Glutamatergic neuron (in vitro differentiated cells): ENCODE measurements at regions not wholly inside any gene's neighbourhood (a gene's known extent, or its start where the extent isn't known, plus 50 kb on each side); places are given as distances from the start of the nearest gene placed in this dataset.

Experiments
- DNase-seq: peaks from one replicate; pipeline ENCODE4 v3.0.0; 2022
- H3K27ac Mint-ChIP-seq: one replicate; pipeline ENCODE4 v1.8.0; 2020; ENCODE audit warnings: mild to moderate bottlenecking, mixed read lengths, inconsistent platforms; ENCODE audit not compliant: unreplicated experiment
- H3K27me3 Mint-ChIP-seq: one replicate; pipeline ENCODE4 v1.8.0; 2020; ENCODE audit warnings: mild to moderate bottlenecking, moderate library complexity, mixed read lengths, inconsistent platforms; ENCODE audit not compliant: unreplicated experiment
- H3K36me3 Mint-ChIP-seq: one replicate; pipeline ENCODE4 v1.8.0; 2020; ENCODE audit warnings: mild to moderate bottlenecking, mixed read lengths, inconsistent platforms; ENCODE audit not compliant: unreplicated experiment
- H3K4me1 Mint-ChIP-seq: one replicate; pipeline ENCODE4 v1.8.0; 2020; ENCODE audit warnings: mild to moderate bottlenecking, low read depth, mixed read lengths, inconsistent platforms; ENCODE audit not compliant: unreplicated experiment
- H3K4me3 Mint-ChIP-seq: one replicate; pipeline ENCODE4 v1.8.0; 2020; ENCODE audit warnings: mild to moderate bottlenecking, mixed read lengths, inconsistent platforms; ENCODE audit not compliant: unreplicated experiment
- H3K9me3 Mint-ChIP-seq: one replicate; pipeline ENCODE4 v1.8.0; 2020; ENCODE audit warnings: mild to moderate bottlenecking, moderate library complexity, mixed read lengths, inconsistent platforms; ENCODE audit not compliant: unreplicated experiment
- TF ChIP-seq, protein P1 (sequence below): fragments of 200-600 bp; sonication (generic); IDR thresholded peaks from one replicate; pipeline ENCODE4 v1.5.0; 2021; ENCODE audit not compliant: partially characterized antibody, unreplicated experiment

DNA sequence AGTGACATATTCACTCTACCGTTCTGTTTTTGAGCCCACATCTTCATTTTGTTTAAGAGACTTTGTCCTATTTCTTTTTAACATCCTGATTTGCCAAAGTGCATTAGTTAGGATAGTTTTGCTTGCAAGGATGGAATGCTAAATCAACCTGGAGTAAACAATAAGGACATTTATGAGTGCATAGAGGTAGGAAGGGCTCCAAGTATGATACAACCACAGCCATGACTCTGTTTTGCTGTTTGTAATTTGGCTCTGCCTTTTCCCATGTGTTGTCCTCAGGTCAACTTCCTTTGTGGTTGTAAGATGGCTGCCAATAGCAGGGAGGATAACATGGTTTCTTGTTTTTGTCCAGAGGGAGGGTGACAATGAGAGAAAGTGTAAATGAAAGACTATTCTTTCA lies 66.4 kb upstream of the GOLIM4 start:
- no peak overlapping the region for H3K4me3 Mint-ChIP-seq
- TF ChIP-seq, protein P1, sequence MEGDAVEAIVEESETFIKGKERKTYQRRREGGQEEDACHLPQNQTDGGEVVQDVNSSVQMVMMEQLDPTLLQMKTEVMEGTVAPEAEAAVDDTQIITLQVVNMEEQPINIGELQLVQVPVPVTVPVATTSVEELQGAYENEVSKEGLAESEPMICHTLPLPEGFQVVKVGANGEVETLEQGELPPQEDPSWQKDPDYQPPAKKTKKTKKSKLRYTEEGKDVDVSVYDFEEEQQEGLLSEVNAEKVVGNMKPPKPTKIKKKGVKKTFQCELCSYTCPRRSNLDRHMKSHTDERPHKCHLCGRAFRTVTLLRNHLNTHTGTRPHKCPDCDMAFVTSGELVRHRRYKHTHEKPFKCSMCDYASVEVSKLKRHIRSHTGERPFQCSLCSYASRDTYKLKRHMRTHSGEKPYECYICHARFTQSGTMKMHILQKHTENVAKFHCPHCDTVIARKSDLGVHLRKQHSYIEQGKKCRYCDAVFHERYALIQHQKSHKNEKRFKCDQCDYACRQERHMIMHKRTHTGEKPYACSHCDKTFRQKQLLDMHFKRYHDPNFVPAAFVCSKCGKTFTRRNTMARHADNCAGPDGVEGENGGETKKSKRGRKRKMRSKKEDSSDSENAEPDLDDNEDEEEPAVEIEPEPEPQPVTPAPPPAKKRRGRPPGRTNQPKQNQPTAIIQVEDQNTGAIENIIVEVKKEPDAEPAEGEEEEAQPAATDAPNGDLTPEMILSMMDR, result no peak
- H3K27me3 Mint-ChIP-seq, result peaks cover 2% of the 10 kb centered on the region
- no peak for DNase-seq
- peaks cover 1% of the 10 kb centered on the region for H3K9me3 Mint-ChIP-seq
- H3K4me1 Mint-ChIP-seq, result no peaks in the 10 kb centered on the region
- no peak overlapping the region for H3K27ac Mint-ChIP-seq
- H3K36me3 Mint-ChIP-seq, result no peaks in the 10 kb centered on the region

DNA sequence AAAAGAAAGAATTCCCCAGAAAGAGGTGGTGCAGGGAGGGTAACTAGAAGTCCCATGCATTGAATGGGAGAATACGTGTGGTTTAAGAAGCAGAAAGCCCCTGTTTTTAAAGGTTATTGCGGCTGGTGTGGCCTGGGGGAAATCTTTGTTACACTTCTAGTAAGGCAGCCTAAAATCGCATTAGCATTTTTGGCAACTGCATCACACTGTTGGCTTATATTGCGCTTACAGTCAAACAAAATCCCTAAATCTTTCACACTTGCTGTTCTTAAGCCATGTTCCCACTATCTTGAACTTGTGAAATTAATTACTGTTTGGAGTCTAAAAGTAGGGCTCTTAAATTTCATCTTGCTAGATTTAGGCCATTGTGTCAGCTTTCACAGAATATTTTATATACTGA lies 66.0 kb upstream of the GOLIM4 start:
- Mint-ChIP-seq H3K9me3 (peaks cover 3% of the 10 kb centered on the region), H3K27ac (no peak overlapping the region), H3K4me1 (no peaks in the 10 kb centered on the region), H3K36me3 (no peaks in the 10 kb centered on the region), H3K4me3 (no peak overlapping the region), H3K27me3 (peaks cover 2% of the 10 kb centered on the region)
- TF ChIP-seq, protein P1, result no peak
- DNase-seq, result no peak

DNA sequence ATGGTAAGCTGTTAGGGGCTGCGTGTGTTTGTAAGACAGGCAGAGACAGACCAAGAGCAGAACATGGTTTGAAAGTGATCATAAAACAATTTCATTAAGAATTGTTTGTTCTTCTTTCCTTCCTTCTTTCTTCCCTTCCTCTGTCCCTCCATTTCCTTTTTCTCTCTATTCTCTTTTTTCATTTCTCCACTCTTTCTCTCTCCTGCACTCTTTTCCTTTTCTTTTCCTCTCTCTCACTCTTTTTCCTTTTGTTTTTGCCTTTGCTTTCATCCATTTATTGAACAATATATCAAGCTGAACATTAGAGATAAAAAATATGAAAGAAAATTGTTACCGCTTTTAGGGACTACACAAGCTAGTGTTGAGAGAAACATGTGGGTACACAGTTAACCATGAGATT lies 62.2 kb upstream of the GOLIM4 start:
- Mint-ChIP-seq H3K4me1 (no peaks in the 10 kb centered on the region), H3K27ac (no peak overlapping the region), H3K4me3 (no peak overlapping the region), H3K9me3 (peaks cover 3% of the 10 kb centered on the region), H3K36me3 (peaks cover 6% of the 10 kb centered on the region), H3K27me3 (peaks cover 2% of the 10 kb centered on the region)
- no peak for DNase-seq
- TF ChIP-seq, protein P1, result no peak

DNA sequence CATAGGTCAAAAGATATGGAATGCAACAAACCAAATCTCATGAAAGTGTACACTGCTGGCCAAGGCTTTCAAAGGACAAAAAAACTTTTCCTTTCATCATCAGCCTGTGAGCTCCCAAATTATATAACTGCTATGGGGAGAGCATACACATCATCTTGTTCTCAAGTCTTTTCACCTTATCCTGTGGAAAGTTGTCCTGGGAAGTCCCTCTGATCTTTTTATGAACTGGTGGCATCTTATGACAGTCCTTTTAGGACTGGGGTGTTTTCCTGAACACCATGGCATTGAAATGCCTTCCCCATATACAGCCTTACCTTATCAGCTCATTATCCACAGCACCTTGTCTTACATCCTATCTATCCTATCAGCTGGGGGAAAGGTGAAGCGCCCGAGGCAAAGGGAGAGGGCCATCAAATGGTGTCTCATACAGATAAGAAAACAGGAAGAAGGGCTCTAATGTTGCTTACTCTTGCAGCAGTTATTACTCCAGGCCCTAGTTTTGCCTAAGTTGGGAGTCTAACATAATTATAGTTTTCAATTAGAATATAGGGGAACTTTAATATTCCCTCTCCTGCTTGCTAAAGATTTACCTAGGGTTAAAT lies 61.5 kb upstream of the GOLIM4 start:
- no peak overlapping the region for H3K4me3 Mint-ChIP-seq
- H3K36me3 Mint-ChIP-seq, result peaks cover 9% of the 10 kb centered on the region
- TF ChIP-seq, protein P1, result no peak
- peaks cover 4% of the 10 kb centered on the region for H3K9me3 Mint-ChIP-seq
- no peak overlapping the region for H3K27ac Mint-ChIP-seq
- peaks cover 2% of the 10 kb centered on the region for H3K27me3 Mint-ChIP-seq
- no peak for DNase-seq
- no peaks in the 10 kb centered on the region for H3K4me1 Mint-ChIP-seq

DNA sequence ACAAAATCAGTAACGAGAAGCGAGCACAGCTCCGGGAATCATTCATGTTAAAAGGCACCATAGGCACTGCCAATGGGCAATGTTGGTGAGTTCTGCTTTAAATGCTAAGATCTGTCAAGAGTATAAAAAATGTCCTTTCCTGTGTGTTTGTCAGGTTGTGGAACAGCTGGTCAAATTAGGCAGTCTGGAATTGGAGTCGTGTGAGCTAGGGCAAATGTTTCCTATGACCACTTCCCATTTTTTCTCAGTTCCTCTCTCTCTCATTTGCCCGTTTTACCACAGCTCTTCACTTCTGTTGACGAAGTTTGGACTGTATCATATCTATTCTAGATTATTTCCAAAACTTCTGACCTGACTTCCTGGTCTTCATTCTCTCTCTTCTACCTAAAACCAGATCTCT lies 60.8 kb upstream of the GOLIM4 start:
- TF ChIP-seq, protein P1, result no peak
- H3K4me3 Mint-ChIP-seq, result no peak overlapping the region

More for the DNA sequence above, 60.8 kb upstream of the GOLIM4 start:
- Mint-ChIP-seq H3K27ac (no peak overlapping the region), H3K27me3 (peaks cover 2% of the 10 kb centered on the region), H3K36me3 (peaks cover 16% of the 10 kb centered on the region), H3K4me1 (no peaks in the 10 kb centered on the region), H3K9me3 (peaks cover 6% of the 10 kb centered on the region)
- DNase-seq, result no peak
